ENCODE measurements at regions not wholly inside any gene's neighbourhood (a gene's known extent, or its start where the extent isn't known, plus 50 kb on each side); places are given as distances from the start of the nearest gene placed in this dataset.

- no peaks in the 10 kb centered on the region for H3K36me3 ChIP-seq
- DNase-seq (ENCODE audit: low read depth in 1 of 2, low spot score in 1 of 2), result no peak
- no peak overlapping the region for H3K27ac ChIP-seq
- no peak for TF ChIP-seq CTCF (IDR thresholded peaks at IDR 0.05; ENCODE audit: low read depth, low read length)
- H3K4me1 ChIP-seq (ENCODE audit: low read depth), result no peaks in the 10 kb centered on the region
- H3K4me3 ChIP-seq, result no peak overlapping the region
- no peaks in the 10 kb centered on the region for H3K9me3 ChIP-seq (ENCODE audit: low read depth)
- no peaks in the 10 kb centered on the region for H3K27me3 ChIP-seq
Observed at GRCh38 chr9:10700291-10700690, 87.5 kb upstream of the PTPRD start.

- H3K36me3 ChIP-seq, result no peaks in the 10 kb centered on the region
- H3K27ac ChIP-seq, result no peak overlapping the region
- DNase-seq (ENCODE audit: low read depth in 1 of 2, low spot score in 1 of 2), result no peak
- H3K4me3 ChIP-seq, result no peak overlapping the region
- TF ChIP-seq CTCF (IDR thresholded peaks at IDR 0.05; ENCODE audit: low read depth, low read length), result no peak
- no peaks in the 10 kb centered on the region for H3K9me3 ChIP-seq (ENCODE audit: low read depth)
- no peaks in the 10 kb centered on the region for H3K27me3 ChIP-seq
- H3K4me1 ChIP-seq (ENCODE audit: low read depth), result no peaks in the 10 kb centered on the region
Observed at GRCh38 chr9:10700915-10701314, 88.1 kb upstream of the PTPRD start.

GRCh38 chr9:10701906-10702305 lies 89.1 kb upstream of the PTPRD start:
- DNase-seq (ENCODE audit: low read depth in 1 of 2, low spot score in 1 of 2), result no peak
- H3K9me3 ChIP-seq (ENCODE audit: low read depth), result no peaks in the 10 kb centered on the region
- no peaks in the 10 kb centered on the region for H3K27me3 ChIP-seq
- H3K4me1 ChIP-seq (ENCODE audit: low read depth), result no peaks in the 10 kb centered on the region
- no peak for TF ChIP-seq CTCF (IDR thresholded peaks at IDR 0.05; ENCODE audit: low read depth, low read length)
- H3K27ac ChIP-seq, result no peak overlapping the region
- no peaks in the 10 kb centered on the region for H3K36me3 ChIP-seq
- H3K4me3 ChIP-seq, result no peak overlapping the region

- H3K4me1 ChIP-seq (ENCODE audit: low read depth), result no peaks in the 10 kb centered on the region
- no peaks in the 10 kb centered on the region for H3K36me3 ChIP-seq
- TF ChIP-seq CTCF (IDR thresholded peaks at IDR 0.05; ENCODE audit: low read depth, low read length), result no peak
- H3K9me3 ChIP-seq (ENCODE audit: low read depth), result no peaks in the 10 kb centered on the region
- no peak overlapping the region for H3K27ac ChIP-seq
- no peak overlapping the region for H3K4me3 ChIP-seq
- no peak for DNase-seq (ENCODE audit: low read depth in 1 of 2, low spot score in 1 of 2)
- H3K27me3 ChIP-seq, result no peaks in the 10 kb centered on the region
Observed at GRCh38 chr9:10703139-10703538, 90.3 kb upstream of the PTPRD start.

GRCh38 chr9:10704720-10705119 lies 91.9 kb upstream of the PTPRD start:
- Histone ChIP-seq H3K27ac (no peak overlapping the region), H3K27me3 (no peaks in the 10 kb centered on the region), H3K36me3 (no peaks in the 10 kb centered on the region), H3K4me3 (no peak overlapping the region), H3K4me1 (ENCODE audit: low read depth) (no peaks in the 10 kb centered on the region), H3K9me3 (ENCODE audit: low read depth) (no peaks in the 10 kb centered on the region)
- TF ChIP-seq CTCF (IDR thresholded peaks at IDR 0.05; ENCODE audit: low read depth, low read length), result no peak
- DNase-seq (ENCODE audit: low read depth in 1 of 2, low spot score in 1 of 2), result no peak

GRCh38 chr9:10705383-10705782 lies 92.6 kb upstream of the PTPRD start:
- H3K27me3 ChIP-seq, result no peaks in the 10 kb centered on the region
- TF ChIP-seq CTCF (IDR thresholded peaks at IDR 0.05; ENCODE audit: low read depth, low read length), result no peak
- no peak overlapping the region for H3K4me3 ChIP-seq
- no peaks in the 10 kb centered on the region for H3K4me1 ChIP-seq (ENCODE audit: low read depth)
- DNase-seq (ENCODE audit: low read depth in 1 of 2, low spot score in 1 of 2), result no peak
- no peak overlapping the region for H3K27ac ChIP-seq
- no peaks in the 10 kb centered on the region for H3K9me3 ChIP-seq (ENCODE audit: low read depth)
- H3K36me3 ChIP-seq, result no peaks in the 10 kb centered on the region
